HG03196 (cell line): ENCODE measurements at regions not wholly inside any gene's neighbourhood (a gene's known extent, or its start where the extent isn't known, plus 50 kb on each side); places are given as distances from the start of the nearest gene placed in this dataset.

Source experiments
- ATAC-seq: cut with Tn5 transposase; IDR thresholded peaks from one replicate; pipeline ENCODE4 v1.9.1; 2021; ENCODE audit not compliant: unreplicated experiment

DNA sequence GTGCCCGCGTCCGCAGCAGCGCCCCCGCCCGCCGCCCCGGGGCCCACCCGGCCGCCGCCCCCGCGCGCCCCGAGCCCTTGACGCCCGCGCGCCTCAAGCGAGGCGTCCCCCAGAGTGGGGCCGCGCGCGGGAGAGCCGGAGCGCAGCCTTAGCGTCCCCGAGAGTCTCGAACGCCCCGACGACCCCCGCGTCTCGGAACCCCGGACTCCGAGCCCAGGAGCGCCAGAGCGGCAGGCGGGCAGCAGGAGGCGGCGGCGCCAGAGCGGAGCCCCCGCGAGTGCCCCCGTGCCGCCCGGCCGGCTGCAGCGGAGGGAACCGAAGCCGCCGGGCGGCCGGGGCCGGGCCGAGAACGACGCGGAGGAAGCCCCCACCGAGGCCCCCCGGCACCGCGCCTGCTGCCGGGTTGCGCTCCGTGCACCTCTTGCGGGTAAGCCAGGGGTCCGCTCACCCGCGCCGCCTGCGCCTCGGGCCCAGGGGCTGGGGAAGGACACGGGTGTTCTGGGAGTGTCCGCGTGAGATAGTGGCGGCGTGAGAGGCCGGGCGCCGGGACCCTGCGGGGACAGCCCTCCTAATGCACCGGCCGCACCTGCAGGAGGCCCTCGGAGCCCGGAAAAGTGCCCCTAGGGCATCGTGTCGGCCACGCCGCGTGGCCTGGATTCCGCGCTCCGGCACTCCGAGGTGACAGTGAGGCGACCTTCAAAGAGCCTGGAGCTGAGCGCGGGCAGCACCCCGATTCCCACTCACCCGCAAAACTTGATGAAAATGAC, 52.0 kb upstream of the ULK4 start:
- ATAC-seq: peak; percentile 9

DNA sequence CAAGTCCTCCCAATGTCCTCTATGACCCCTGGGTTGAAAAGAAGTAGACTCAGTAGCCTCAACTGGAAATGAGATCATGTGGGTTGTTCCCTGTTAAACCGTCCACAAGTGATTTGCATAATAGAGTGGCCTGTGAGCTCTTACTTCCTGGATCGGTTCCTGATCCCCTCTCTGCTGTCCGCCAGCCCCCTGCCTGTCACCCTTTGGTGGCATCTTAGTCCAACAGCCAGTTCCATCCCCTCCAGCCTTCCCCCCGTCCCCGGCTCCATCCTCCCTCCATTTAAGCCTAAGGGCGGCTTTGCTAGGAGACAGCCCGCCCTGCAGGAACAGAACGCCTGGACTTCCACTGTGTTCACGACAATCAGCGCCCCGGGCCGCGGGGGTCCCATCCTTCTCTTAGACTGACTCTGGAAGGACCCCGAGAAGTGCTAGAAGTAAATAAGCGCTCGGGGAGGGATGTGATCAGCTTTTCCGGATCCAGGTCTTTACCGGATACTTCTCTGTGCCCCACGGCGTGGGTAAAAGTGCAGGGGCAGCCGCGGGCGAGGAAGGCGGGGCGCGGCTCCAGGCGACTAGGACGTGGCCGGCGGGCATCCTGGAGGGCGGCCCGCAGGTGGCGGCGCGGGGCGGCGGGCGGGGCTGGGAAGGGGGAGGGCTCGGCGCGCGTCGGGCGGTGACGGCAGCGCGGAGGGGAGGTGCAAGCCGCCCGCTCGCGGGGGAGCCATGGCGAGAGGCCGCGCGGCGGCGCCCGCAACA, 51.2 kb upstream of the ULK4 start:
- peak; percentile 72 for ATAC-seq

DNA sequence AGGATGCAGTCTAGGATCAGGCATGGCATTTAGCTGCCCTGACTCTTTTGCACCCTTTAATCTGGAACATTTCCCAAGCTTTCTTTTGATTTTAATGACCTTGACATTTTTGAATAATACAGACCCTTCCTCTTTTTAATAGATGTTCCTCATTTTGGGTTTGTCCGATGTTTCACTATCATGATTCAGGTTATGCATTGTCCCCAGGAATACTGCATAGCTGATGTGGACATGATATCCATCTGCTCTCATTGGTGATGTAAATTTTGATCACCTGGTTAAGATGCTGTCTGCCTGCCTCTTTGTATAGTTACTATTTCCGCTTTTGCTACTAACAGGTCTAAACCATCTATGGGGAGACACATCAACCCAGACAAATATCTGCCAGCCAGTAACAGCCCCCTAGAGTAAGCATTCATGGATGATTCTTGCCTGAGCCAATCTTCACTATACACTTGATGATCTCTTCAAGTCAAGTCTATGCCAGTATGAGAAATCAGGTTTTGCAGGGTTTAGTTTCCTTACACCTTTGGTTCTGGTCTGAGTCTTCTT, 50.6 kb upstream of the ULK4 start:
- peak; percentile 21 for ATAC-seq
